ENCODE measurements at regions not wholly inside any gene's neighbourhood (a gene's known extent, or its start where the extent isn't known, plus 50 kb on each side); places are given as distances from the start of the nearest gene placed in this dataset.
A peak's percentile ranks its signal among the peaks of the same experiment; 100 is the strongest.

DNA sequence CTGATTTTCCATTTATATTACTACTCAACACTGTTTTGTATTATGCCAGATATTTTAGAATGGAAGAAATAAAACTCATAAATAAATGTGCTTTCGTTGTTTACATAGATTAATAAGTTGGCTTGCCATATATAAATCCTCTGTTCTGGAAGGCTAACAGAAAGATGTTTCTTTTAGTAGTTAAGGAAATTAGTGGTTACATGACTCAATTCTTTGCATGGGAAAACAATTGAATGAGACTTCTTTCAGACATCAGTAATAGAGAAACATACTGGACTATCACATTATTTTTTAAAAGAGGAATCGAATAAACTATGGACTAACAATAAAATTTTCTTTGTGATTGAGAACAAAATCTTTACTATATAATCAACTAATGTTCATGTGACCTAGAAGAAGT, 336.5 kb downstream of the KCNS3 start:
- Histone ChIP-seq H3K79me2 (ENCODE audit: control insufficient read depth, insufficient read depth, low read length) (no peaks in the 10 kb centered on the region), H4K20me1 (ENCODE audit: control insufficient read depth, extremely low read depth, insufficient read depth, low read length) (no peaks in the 10 kb centered on the region), H3K27ac (ENCODE audit: insufficient read depth, low read length) (no peak overlapping the region), H3K4me2 (ENCODE audit: extremely low read depth, insufficient read depth, low read length) (no peak overlapping the region), H3K9ac (ENCODE audit: insufficient read depth, low read length) (no peak overlapping the region), H3K9me3 (ENCODE audit: control insufficient read depth, insufficient read depth, low read depth, low read length) (no peaks in the 10 kb centered on the region), H3K4me3 (replicated peaks in 1 of 4; ENCODE audit: control extremely low read depth in 1 of 4, insufficient read depth in 1 of 4, low read depth in 3 of 4, low read length in 4 of 4) (no peak overlapping the region), H3K4me1 (ENCODE audit: control insufficient read depth, extremely low read depth, insufficient read depth, low read length) (no peaks in the 10 kb centered on the region), H3K36me3 (ENCODE audit: control insufficient read depth, insufficient read depth, low read length) (no peaks in the 10 kb centered on the region), H3K27me3 (ENCODE audit: control insufficient read depth, insufficient read depth, low read length) (no peaks in the 10 kb centered on the region), H2AFZ (ENCODE audit: low read length) (no peak overlapping the region)
- TF ChIP-seq EZH2 (IDR thresholded peaks at IDR 0.05; ENCODE audit: low read length, missing control alignments) = no peak
- TF ChIP-seq, protein P1, sequence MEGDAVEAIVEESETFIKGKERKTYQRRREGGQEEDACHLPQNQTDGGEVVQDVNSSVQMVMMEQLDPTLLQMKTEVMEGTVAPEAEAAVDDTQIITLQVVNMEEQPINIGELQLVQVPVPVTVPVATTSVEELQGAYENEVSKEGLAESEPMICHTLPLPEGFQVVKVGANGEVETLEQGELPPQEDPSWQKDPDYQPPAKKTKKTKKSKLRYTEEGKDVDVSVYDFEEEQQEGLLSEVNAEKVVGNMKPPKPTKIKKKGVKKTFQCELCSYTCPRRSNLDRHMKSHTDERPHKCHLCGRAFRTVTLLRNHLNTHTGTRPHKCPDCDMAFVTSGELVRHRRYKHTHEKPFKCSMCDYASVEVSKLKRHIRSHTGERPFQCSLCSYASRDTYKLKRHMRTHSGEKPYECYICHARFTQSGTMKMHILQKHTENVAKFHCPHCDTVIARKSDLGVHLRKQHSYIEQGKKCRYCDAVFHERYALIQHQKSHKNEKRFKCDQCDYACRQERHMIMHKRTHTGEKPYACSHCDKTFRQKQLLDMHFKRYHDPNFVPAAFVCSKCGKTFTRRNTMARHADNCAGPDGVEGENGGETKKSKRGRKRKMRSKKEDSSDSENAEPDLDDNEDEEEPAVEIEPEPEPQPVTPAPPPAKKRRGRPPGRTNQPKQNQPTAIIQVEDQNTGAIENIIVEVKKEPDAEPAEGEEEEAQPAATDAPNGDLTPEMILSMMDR (conservative IDR thresholded peaks at IDR 0.05 in 1 of 2, IDR thresholded peaks at IDR 0.05 in 1 of 2; ENCODE audit: low read depth in 1 of 2, low read length in 2 of 2) = no peak
- peak; percentile 18 to 66 for DNase-seq (ENCODE audit: low read depth in 2 of 2)

DNA sequence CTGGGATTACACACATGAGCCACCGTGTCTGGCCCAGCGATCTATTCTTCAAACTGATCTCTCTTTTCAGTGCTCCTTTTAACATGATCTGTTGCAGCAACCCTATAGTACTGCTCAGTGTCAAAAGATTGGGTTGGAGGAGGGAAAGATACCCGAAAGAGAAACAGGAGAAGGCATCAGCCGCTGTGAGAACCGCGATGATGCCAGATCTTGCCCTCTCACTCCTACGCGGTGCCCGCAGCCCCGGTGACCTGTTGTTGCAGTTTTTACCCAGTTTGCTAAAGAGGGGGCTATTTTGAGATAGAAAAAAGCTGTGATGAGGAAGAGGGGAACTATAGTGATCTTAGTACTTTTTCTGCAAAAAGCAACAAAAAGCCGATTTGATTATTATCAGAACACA, 335.5 kb downstream of the KCNS3 start:
- H3K9me3 ChIP-seq (ENCODE audit: control insufficient read depth, insufficient read depth, low read depth, low read length) = no peaks in the 10 kb centered on the region
- no peak for TF ChIP-seq EZH2 (IDR thresholded peaks at IDR 0.05; ENCODE audit: low read length, missing control alignments)
- TF ChIP-seq, protein P1 (conservative IDR thresholded peaks at IDR 0.05 in 1 of 2, IDR thresholded peaks at IDR 0.05 in 1 of 2; ENCODE audit: low read depth in 1 of 2, low read length in 2 of 2) = no peak
- H2AFZ ChIP-seq (ENCODE audit: low read length) = no peak overlapping the region
- DNase-seq (ENCODE audit: low read depth in 2 of 2) = no peak
- no peak overlapping the region for H3K4me3 ChIP-seq (replicated peaks in 1 of 4; ENCODE audit: control extremely low read depth in 1 of 4, insufficient read depth in 1 of 4, low read depth in 3 of 4, low read length in 4 of 4)
- no peaks in the 10 kb centered on the region for H3K4me1 ChIP-seq (ENCODE audit: control insufficient read depth, extremely low read depth, insufficient read depth, low read length)
- H3K27me3 ChIP-seq (ENCODE audit: control insufficient read depth, insufficient read depth, low read length) = no peaks in the 10 kb centered on the region
- no peaks in the 10 kb centered on the region for H3K79me2 ChIP-seq (ENCODE audit: control insufficient read depth, insufficient read depth, low read length)
- H3K36me3 ChIP-seq (ENCODE audit: control insufficient read depth, insufficient read depth, low read length) = no peaks in the 10 kb centered on the region
- H4K20me1 ChIP-seq (ENCODE audit: control insufficient read depth, extremely low read depth, insufficient read depth, low read length) = no peaks in the 10 kb centered on the region
- H3K4me2 ChIP-seq (ENCODE audit: extremely low read depth, insufficient read depth, low read length) = no peak overlapping the region
- H3K9ac ChIP-seq (ENCODE audit: insufficient read depth, low read length) = no peak overlapping the region
- no peak overlapping the region for H3K27ac ChIP-seq (ENCODE audit: insufficient read depth, low read length)

DNA sequence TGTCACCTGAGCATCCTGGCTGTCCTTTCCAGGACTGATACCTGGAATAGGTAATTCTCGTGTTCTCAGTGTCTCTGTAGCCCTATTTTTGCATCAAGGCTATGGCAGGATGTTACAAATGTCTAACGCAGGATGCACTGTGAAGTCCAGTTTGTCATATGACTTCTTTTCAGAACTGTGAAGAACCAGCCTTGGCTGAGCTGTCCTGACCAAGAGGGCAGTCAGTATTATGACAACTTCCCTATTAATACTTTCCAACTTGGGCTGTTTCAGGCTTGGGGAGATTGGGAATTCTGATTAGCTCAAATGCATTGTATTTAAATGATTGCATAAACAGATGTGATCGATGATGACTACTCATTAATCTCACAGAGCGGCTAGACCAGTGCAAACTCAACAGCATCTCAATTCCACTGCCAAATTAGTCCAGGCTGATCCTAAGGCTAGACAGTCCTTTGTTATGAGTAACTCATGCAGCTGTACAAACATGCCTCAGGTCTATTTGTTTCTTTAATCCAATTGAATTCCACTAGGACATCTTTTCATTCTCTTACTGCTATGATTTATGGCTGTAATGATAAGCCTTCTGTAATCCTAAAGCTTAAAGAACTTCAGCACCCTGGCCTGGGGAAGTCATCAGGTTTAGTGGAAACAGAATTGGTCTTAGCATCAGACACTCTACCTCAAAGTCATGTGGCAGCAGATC, 331.6 kb downstream of the KCNS3 start:
- Histone ChIP-seq H3K9ac (ENCODE audit: insufficient read depth, low read length) (no peak overlapping the region), H4K20me1 (ENCODE audit: control insufficient read depth, extremely low read depth, insufficient read depth, low read length) (no peaks in the 10 kb centered on the region), H2AFZ (ENCODE audit: low read length) (no peak overlapping the region), H3K4me1 (ENCODE audit: control insufficient read depth, extremely low read depth, insufficient read depth, low read length) (no peaks in the 10 kb centered on the region), H3K27me3 (ENCODE audit: control insufficient read depth, insufficient read depth, low read length) (no peaks in the 10 kb centered on the region), H3K4me2 (ENCODE audit: extremely low read depth, insufficient read depth, low read length) (no peak overlapping the region), H3K36me3 (ENCODE audit: control insufficient read depth, insufficient read depth, low read length) (no peaks in the 10 kb centered on the region), H3K79me2 (ENCODE audit: control insufficient read depth, insufficient read depth, low read length) (no peaks in the 10 kb centered on the region), H3K27ac (ENCODE audit: insufficient read depth, low read length) (no peak overlapping the region), H3K4me3 (replicated peaks in 1 of 4; ENCODE audit: control extremely low read depth in 1 of 4, insufficient read depth in 1 of 4, low read depth in 3 of 4, low read length in 4 of 4) (no peak overlapping the region), H3K9me3 (ENCODE audit: control insufficient read depth, insufficient read depth, low read depth, low read length) (no peaks in the 10 kb centered on the region)
- TF ChIP-seq EZH2 (IDR thresholded peaks at IDR 0.05; ENCODE audit: low read length, missing control alignments) = no peak
- TF ChIP-seq, protein P1 (conservative IDR thresholded peaks at IDR 0.05 in 1 of 2, IDR thresholded peaks at IDR 0.05 in 1 of 2; ENCODE audit: low read depth in 1 of 2, low read length in 2 of 2) = no peak
- peak; percentile 58 to 99 for DNase-seq (ENCODE audit: low read depth in 2 of 2)

All from fibroblast of lung (primary cell).